Cerebellar cortex (tissue), 1 donor: ENCODE measurements at regions not wholly inside any gene's neighbourhood (a gene's known extent, or its start where the extent isn't known, plus 50 kb on each side); places are given as distances from the start of the nearest gene placed in this dataset.

Source experiments
- DNase-seq: peaks from one replicate; pipeline ENCODE4 v3.0.0-alpha.2; 2015; ENCODE audit warnings: low spot score

DNA sequence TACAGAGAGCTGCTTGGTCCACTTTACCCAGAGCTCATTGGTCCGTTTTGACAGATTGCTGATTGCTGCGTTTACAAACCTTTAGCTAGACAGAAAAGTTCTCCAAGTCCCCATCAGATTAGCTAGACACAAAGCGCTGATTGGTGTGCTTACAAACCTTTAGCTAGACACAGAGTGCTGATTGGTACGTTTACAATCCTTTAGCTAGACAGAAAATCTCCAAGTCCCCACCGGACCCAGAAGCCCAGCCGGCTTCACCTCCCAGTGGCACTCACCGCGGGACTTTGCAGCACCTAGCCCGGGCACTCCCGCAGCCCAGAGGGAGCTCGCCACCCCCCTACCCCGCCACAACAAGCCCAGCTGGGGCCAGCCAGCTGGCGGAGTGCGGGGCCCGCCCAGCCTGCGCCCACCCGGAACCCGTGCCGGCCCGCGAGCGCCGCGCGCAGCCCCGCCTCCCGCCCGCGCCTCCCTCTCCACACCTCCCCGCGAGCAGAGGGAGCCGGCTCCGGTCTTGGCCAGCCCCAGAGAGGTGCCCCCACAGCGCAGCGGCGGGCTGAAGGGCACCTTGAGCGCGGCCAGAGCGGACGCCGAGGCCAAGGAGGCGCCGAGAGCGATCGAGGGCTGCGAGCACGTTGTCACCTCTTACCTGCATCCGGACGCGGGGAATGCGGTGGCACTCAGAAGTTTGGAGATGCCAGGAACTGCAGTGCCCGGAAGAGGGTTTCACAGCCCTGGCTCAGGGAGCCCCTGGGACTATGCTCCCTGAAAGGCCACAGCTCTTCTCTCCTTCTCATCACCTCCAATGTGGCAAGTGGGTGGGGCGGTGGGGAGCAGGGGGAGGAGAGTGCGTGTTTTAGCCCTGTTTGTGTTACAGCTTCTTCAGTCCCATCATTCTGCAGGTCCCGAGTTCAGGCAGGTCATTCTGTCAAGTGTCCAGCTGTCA lies 1504.5 kb downstream of the CDH11 start:
- no peak for DNase-seq

DNA sequence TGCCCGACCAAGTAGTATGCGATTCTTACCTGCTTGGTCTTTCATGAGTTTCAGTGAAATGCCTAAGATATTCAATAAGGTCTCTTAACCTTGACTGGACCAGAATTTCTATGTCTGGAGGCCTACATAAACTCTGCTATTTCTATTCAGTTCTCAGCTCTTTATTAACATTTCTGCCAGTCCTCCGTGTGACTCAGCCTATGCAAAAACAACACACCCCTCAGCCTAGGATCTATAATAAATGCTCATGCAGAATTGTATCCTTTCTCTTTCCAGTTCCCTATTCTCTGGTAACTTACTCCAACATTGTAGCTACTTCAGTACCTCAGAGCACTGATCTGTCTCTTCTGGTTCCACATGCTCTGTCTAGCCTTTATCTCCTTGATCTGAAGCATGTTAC lies 1507.4 kb downstream of the CDH11 start:
- DNase-seq, result no peak

DNA sequence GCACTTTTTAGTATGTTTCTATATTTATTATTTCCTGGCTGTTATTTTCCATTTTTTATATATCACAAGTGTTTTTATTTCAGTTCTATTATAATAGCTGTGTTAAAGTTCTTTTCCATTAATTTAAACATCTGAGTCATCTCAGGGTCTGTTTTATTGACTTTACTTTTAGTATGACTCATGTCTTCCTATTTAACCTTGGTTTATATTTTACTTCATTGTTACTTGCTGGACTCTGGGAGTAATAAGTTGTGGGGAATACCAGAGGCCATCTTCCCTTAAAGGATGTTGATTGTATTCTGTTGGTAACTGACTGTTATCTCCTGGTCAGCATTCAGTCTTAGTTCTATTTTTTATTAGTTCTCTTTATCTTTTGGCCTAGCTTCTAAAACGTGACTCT lies 1508.2 kb downstream of the CDH11 start:
- no peak for DNase-seq

DNA sequence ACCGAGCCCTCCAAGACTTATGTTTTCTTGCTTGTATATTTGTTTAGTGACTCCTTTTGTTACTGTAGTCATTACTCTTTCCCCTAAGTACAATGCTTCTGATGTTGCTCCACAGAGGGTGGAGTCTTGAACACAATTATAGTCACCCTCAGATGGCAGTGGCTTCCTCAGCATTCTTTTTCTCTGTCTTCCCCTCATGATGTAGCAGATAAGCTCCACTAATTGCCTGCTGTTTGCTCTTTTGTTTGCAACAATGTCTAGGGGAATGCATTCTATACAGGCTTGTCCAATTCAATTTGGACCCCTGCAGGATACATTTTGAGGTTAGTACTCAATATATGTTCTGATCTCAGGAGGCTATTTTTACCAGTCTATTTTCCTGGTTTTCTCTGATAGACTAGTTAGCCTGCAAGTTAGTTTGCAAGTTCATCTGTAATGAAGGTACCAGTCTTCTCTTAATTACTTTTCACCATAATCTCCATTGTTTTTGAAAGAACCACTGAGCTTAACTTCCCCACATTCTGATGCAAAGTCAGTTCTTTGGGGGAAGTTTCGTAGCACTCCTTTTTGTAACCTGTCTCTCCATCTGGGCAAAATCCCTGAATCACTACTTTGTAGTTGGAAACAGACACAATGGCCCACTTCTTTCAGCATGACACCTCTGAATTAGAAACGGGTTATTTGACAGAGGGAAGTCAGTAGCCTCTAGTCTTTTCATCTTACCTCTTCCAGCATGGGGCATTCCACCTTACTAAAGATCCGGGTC lies 1509.2 kb downstream of the CDH11 start:
- DNase-seq, result no peak

DNA sequence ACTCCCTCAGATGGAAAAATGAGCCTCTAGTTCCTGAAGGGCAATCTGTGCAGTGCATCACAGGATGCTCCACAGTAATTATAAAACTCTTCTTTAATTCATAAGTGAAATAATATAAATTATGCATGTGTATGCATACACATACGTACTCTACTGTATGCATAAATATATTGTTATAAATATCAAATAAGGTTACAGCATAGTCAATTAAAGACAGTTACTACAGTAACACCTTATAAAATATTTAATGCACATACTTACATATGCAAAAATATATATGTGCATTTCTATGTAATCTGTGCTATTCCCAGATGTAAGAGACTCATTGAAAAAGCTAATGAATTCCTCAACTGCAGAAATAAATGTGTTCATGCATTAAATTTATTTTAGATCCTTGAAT lies 1515.1 kb downstream of the CDH11 start:
- no peak for DNase-seq

- DNase-seq, result no peak
Observed at GRCh38 chr16:63602206-63602927, 1519.5 kb downstream of the CDH11 start.

GRCh38 chr16:63596716-63597115 lies 1525.1 kb downstream of the CDH11 start:
- DNase-seq, result peak; percentile 97

DNA sequence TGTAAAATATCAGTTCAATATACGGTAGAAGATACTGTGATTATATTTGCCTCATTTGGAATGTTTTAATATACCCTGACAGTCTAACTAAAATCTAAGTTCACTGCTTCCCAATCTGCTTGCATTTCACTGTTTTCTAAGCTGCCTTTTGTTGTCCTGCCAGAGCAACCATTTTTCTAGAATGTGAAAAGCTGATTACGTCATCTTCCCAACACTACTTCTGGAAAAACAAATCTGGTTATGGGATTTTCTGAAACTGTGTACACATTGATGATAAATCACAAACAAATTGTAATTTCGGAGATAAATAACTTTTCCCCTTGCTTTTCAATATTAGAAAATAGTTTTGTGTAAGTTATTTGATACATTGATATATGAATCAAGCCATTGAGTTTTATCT lies 1529.0 kb downstream of the CDH11 start:
- no peak for DNase-seq

GRCh38 chr16:63581570-63581969 lies 1540.3 kb downstream of the CDH11 start:
- DNase-seq, result no peak

DNA sequence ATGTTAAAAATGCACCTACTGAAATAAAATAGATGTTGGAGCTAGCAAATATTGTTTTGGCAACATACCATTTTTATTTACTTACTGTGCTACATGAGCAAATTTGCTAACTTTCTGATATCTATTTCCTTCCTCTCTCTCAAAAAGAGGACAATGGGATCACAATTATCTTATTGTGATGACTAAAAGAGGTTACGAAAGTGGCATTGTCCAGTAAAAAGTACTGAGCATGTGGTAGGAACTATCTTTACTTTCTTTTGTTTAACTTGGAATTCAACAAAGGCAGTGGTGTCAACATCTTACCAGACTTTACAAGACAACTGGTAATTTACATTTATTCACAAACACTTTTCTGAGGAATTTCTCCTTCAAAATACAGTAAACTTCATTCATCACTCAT lies 1542.6 kb upstream of the CDH8 start:
- no peak for DNase-seq

DNA sequence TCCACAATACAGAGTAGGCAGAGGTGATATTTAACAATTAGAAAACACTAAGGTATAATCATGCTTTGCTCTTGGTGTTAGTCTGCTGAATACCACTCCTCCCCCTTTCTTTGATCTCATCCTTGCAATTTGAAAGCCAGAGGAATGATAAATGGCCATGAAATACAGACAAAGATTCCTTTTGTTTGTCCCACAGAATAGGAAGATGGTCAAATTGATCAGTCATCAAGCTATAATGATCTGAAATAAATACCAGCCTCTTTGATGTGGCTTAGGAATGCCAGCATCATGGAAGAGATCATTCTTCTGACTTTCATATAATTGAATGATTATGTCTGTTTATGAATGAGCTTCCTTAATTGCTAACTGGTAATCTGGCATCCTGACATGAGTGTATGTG lies 1541.7 kb upstream of the CDH8 start:
- DNase-seq, result no peak

DNA sequence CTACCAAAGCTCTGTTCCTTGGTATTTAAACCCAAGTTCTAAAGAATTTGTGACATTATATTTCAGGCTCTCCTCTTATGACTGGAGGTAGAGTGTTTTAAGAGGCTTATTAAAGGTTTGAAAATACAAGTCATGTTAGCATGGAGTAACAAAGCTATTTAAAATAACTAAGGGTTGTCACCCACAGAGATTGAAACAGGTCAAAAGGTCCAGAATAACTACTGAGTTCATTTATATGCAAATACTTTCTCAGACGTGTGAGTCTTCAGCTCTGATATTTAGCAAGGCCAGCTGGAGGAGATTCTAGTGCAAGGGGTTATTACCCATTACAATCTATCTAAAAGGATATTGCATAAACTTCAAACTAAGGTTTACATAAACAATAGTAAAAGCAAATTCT lies 1538.8 kb upstream of the CDH8 start:
- no peak for DNase-seq

- DNase-seq, result no peak
Observed at GRCh38 chr16:63568164-63568563, 1531.9 kb upstream of the CDH8 start.

DNA sequence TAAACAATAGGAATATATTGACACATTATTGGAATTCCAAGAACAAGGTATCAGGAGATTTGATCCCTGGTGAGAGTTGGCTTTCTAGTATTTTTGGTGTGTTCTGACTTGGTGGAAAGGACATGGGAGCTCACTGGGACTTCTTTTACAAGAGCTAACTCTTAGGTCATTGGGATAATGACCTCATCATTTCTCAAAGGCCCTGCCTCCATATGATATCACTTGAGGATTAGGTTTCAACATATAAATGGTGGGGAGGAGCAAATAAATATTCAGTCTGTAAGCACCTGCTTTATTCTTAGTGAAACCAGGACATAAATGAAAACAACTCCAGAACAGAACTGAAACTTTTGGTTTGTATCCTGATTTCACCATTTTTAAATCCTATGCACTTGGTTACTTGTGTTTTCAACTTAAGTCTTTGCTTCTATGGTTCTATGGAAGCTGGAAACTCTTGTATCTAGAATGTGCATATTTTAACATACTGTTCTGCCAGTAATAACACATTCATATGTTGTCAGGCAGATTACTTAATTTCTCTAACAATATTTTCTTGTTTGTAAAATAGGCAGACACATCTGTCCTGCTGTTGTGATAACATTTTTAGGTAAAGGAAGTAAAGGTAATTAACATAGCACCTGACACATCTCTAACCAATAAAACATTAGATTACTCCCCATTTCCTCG lies 1527.7 kb upstream of the CDH8 start:
- no peak for DNase-seq

- no peak for DNase-seq
Observed at GRCh38 chr16:63553980-63554379, 1517.7 kb upstream of the CDH8 start.

- no peak for DNase-seq
Observed at GRCh38 chr16:63539276-63539675, 1503.0 kb upstream of the CDH8 start.

DNA sequence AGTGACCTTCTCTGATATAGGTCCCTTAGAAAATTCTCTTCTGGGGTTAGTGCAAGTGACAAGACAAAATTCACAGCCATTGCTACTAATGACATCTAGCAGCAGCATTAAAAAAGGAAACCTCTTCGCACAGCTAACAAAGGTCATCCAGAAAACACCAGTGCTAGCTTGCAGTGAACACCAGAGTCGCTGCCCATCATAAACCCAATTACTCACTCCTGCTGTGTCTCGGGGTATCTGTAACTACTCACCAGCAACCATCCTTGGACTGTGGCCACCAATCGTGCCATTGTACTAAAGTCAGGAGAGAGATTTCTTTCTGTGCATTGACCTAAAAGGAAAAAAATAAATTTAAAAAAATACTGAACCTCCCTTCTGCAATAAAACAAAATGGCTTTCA lies 1494.7 kb upstream of the CDH8 start:
- DNase-seq, result peak; percentile 6

DNA sequence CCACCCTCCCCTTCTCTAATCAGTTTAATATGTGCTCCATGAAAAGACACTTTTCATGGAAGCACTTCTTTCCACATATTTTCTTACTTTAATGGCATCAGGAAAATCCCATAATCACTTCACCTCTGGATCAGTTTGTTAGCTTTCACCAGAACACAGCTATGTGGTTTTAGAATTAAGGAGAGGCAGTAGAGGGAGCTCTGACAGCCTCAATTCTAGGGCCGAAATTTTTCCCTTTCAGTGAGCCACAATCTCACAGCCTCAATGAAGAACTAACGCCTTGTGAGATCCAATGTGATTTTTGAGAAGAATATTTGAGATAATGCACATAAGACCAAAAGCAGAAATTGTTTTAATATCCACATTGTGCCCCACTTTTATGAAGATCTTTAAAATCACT lies 1494.0 kb upstream of the CDH8 start:
- peak; percentile 59 for DNase-seq

- no peak for DNase-seq
Observed at GRCh38 chr16:63527404-63527803, 1491.2 kb upstream of the CDH8 start.

DNA sequence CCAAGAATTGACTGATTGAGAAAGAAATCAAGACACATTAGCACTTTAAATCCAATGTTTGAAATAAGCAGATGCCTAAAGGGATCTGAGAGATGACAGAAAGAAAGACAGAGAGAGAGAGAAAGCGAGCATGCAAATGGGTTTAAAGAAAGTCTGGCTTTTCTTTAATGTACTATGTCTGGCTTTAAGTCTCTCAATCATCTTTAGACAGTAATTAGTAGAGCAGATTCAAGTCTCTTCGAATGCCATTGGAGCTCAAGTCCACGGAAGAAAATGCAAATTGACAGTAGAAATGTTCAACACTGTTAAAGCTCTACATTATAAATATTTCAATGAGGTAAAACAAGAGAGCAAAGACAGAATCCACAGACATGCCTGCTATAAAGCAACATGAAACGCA lies 1480.2 kb upstream of the CDH8 start:
- DNase-seq, result no peak

DNA sequence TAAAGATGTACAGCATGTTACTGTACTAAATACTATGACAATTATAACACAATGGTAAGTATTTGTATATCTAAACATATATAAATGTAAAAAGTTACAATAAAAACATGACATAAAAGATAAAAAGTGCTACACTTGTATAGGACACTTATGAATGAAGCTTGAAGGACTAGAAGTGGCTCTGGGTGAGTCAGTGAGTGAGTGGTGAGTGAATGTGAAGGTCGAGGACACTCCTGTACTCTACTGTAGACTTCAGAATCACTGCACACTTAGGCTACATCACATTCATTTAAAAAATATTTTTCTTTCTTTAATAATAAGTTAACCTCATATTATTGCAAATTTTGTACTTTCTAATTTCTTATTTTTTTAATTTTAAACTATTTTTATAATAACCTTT lies 1476.7 kb upstream of the CDH8 start:
- no peak for DNase-seq

DNA sequence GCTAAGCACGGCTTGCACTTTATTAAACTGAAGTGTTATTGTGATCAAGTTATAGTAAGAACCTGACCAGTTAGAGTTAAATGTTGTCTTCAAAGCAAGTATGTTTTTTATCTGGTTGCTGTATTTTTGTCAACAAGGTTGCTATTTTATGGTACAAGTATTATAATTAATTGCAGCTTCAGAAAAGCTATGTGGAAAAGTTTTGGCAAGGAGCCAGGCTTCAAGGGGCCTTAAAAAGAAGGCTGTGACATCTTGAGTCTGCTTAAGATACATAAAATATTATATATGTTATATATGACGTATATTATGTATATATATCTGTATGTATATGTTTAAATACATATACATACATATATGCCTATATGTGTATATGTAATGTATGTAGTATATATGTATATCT lies 1461.2 kb upstream of the CDH8 start:
- no peak for DNase-seq
